ENCODE measurements at regions not wholly inside any gene's neighbourhood (a gene's known extent, or its start where the extent isn't known, plus 50 kb on each side); places are given as distances from the start of the nearest gene placed in this dataset.

DNA sequence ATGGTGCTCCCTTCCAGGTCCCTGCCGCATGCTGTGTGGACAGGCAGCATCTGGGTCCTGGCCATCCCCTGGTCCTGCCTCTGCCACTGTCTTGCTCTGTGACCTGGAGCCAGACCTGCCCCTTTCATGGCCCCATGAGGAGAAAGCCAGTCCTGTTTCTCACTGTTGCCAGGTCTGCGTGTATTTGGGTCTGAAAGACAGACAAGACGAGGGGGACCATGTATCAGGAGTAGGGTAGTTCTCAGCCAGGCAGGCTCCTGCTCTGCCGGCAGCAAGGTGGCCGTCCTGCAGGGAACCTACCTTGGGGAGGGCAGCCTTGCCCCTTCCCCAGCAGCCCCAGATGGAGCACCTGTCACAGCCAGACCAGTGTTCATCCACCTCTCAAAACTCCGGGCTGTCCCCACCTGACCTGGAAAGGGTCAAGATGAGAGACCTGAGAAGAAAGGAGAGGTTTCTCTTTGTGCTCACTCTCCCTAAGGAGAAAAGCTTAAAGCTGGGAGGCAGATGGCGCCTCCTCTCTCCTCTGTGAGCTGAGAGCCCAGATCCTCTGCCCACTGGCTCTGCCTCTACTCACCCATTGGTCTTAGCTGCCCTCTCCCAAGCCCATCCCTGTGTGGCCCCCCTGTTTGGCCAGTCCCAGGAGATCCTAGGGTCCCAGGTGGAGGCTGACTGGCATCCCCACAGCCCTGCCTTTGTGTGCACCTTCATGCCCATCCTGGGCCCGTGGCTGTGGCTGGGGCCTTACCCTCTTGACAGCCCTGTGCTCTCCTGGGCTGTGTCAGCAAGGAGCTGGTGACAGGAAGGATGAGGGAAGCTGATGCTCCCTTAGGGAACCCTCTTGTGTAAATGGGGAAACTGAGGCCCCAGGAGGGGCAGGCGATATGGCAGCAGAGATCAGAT, 116.1 kb upstream of the PCBD1 start:
- no peak for DNase-seq
- WGBS, 2 donors, result 80 to 83% methylated on average over 1 to 2 of the region's 9 CpGs
- Histone ChIP-seq H3K4me3 (no peak overlapping the region), H3K9me3 (no peaks in the 10 kb centered on the region), H3K27ac (no peak overlapping the region), H3K4me1 (no peaks in the 10 kb centered on the region), H3K27me3 (peaks cover 0 to 29% (median 0%) of the 10 kb centered on the region in 4 donors), H3K36me3 (no peaks in the 10 kb centered on the region)
- TF ChIP-seq, protein P1, sequence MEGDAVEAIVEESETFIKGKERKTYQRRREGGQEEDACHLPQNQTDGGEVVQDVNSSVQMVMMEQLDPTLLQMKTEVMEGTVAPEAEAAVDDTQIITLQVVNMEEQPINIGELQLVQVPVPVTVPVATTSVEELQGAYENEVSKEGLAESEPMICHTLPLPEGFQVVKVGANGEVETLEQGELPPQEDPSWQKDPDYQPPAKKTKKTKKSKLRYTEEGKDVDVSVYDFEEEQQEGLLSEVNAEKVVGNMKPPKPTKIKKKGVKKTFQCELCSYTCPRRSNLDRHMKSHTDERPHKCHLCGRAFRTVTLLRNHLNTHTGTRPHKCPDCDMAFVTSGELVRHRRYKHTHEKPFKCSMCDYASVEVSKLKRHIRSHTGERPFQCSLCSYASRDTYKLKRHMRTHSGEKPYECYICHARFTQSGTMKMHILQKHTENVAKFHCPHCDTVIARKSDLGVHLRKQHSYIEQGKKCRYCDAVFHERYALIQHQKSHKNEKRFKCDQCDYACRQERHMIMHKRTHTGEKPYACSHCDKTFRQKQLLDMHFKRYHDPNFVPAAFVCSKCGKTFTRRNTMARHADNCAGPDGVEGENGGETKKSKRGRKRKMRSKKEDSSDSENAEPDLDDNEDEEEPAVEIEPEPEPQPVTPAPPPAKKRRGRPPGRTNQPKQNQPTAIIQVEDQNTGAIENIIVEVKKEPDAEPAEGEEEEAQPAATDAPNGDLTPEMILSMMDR (IDR thresholded peaks at IDR 0.05), result no peak
- TF ChIP-seq POLR2A (IDR thresholded peaks at IDR 0.05), result no peak
- intact Hi-C loops (cut with DNase I), result no loop called here

DNA sequence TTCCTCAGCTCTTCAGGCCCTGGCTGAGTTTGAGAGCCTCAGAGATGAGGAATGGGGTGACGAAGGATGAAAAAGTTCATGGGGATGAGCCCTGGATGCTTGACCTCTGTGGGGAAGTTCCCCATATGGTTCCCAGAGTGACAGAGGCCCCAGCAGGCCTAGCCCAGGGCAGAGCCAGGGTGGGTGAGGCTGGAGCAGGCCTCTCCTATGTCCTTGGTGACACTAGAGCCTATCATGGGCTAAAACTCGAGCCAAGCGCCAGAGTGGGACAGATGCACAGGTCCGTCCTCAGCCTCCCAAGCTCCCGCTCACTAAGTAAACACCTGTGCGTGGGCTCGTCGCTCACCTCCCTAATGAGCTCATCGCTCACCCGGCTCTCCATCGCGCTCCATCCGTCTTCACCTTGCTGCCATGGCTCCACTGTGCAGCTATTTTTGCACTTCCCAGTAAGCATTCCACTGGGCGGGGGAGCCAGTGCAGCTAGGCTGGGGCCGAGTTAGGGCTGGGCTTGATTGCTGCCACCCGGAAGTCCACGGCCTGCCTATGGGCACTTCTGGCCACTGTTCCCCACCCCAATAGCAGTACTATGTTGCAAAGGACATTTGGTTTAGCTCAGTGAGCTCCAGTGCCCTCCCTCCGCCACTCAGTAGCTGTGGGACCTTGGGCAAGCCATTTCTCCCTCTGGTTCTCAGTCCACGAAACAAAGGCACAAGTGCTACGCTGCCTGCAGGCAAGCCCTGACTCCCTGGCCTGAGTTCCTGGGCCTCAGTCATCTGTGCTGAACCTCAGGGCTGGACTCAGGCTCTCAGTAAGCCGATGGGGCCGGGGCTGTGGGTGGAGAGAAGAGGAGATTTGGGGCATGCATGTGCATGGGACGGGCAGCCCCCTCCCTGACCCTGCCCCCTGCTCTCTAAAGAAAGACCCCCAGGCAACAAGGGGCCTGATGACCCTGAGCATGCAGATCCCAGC, 117.3 kb upstream of the PCBD1 start:
- H3K36me3 ChIP-seq, result no peaks in the 10 kb centered on the region
- peaks cover 0 to 37% (median 0%) of the 10 kb centered on the region in 4 donors for H3K27me3 ChIP-seq
- no peak overlapping the region for H3K4me3 ChIP-seq
- DNase-seq, result no peak
- intact Hi-C loops (cut with DNase I), result no loop called here
- H3K4me1 ChIP-seq, result no peaks in the 10 kb centered on the region
- H3K27ac ChIP-seq, result no peak overlapping the region
- whole genome bisulfite sequencing, 2 donors, result 81 to 93% methylated on average over 4 to 11 of the region's 23 CpGs
- H3K9me3 ChIP-seq, result no peaks in the 10 kb centered on the region
- TF ChIP-seq, protein P1 (IDR thresholded peaks at IDR 0.05), result no peak
- TF ChIP-seq POLR2A (IDR thresholded peaks at IDR 0.05), result no peak

DNA sequence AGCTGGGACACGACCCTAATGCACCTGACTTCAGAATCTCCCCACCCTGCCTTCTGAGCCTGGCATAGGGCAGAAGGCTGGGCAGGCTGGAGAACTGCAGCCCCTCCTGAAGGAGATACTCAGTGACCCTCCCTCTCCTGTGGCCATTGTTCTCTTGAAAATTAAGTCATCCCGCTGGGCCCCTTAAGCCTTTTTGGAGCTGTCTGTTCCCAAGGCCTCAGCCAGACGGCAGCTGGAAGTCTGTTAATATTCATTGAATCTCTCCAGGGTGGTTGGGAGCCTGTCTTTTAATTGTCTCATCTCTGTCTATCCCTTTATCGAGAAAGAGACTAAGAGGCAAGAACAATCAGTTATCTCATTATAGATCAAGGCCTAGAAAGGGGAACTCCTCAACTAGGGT, 118.1 kb upstream of the PCBD1 start:
- Histone ChIP-seq H3K9me3 (no peaks in the 10 kb centered on the region), H3K27me3 (peaks cover 0 to 37% (median 0%) of the 10 kb centered on the region in 4 donors), H3K27ac (no peak overlapping the region), H3K4me3 (no peak overlapping the region), H3K36me3 (no peaks in the 10 kb centered on the region), H3K4me1 (no peaks in the 10 kb centered on the region)
- no peak for TF ChIP-seq POLR2A (IDR thresholded peaks at IDR 0.05)
- TF ChIP-seq, protein P1 (IDR thresholded peaks at IDR 0.05), result no peak
- no peak for DNase-seq
- WGBS, 2 donors, result 50 to 90% methylated on average over 2 of the region's 4 CpGs
- intact Hi-C loops (cut with DNase I), result no loop called here

DNA sequence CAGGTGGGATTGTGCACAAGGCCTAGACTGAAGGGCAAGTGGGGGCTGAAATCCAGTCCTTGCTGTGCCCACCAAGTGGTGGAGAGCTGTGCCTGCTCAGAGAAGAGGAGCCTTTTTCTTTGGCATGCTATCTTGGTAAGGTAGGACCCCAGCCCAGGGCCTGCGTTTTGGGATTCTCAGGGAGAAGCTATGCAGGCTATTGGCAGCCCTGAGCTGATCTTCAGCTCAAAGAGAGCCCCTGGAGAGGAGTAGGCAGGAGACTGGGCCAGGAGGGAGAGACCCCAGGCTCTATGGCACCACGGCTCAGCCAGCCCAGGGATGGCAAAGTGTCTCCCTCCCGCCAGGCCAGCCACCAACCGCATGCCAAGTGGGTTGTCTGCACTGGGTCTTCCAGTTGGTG, 119.2 kb upstream of the PCBD1 start:
- WGBS, 2 donors, result 40 to 89% methylated on average over 1 to 3 of the region's 4 CpGs
- H3K4me1 ChIP-seq, result no peaks in the 10 kb centered on the region
- no peaks in the 10 kb centered on the region for H3K36me3 ChIP-seq
- H3K27me3 ChIP-seq, result peaks cover 0 to 37% (median 0%) of the 10 kb centered on the region in 4 donors
- no peak for DNase-seq
- no peak overlapping the region for H3K4me3 ChIP-seq
- H3K27ac ChIP-seq, result no peak overlapping the region
- no peaks in the 10 kb centered on the region for H3K9me3 ChIP-seq
- TF ChIP-seq, protein P1 (IDR thresholded peaks at IDR 0.05), result no peak
- no peak for TF ChIP-seq POLR2A (IDR thresholded peaks at IDR 0.05)
- intact Hi-C loops (cut with DNase I), result no loop called here
